Hepatocyte (in vitro differentiated cells): ENCODE measurements at regions not wholly inside any gene's neighbourhood (a gene's known extent, or its start where the extent isn't known, plus 50 kb on each side); places are given as distances from the start of the nearest gene placed in this dataset.

Source experiments
- DNase-seq: peaks from one replicate; pipeline ENCODE4 v3.0.0-alpha.2; 2016; ENCODE audit warnings: low spot score
- H2AFZ ChIP-seq: fragments of 200-600 bp; sonication (generic); 2 replicates; pipeline ENCODE4 v1.6.0; 2016; ENCODE audit warnings: antibody characterized with exemption, mild to moderate bottlenecking
- H3K27ac ChIP-seq: fragments of 200-600 bp; sonication (generic); 2 replicates; pipeline ENCODE4 v1.5.1; 2016; ENCODE audit warnings: mild to moderate bottlenecking
- H3K27me3 ChIP-seq: fragments of 200-600 bp; sonication (generic); 2 replicates; pipeline ENCODE4 v1.6.1; 2016
- H3K36me3 ChIP-seq: fragments of 200-600 bp; sonication (generic); replicated peaks from 2 replicates; pipeline ENCODE4 v1.5.1; 2016; ENCODE audit warnings: low read depth; ENCODE audit not compliant: insufficient read depth
- H3K4me1 ChIP-seq: fragments of 200-600 bp; sonication (generic); 2 replicates; pipeline ENCODE4 v1.5.1; 2016; ENCODE audit warnings: mild to moderate bottlenecking, moderate library complexity; ENCODE audit not compliant: insufficient read depth
- H3K4me2 ChIP-seq: fragments of 200-600 bp; sonication (generic); 2 replicates; pipeline ENCODE4 v1.6.0; 2016
- H3K4me3 ChIP-seq: fragments of 200-600 bp; sonication (generic); 2 replicates; pipeline ENCODE4 v1.5.1; 2016; ENCODE audit warnings: mild to moderate bottlenecking
- H3K79me2 ChIP-seq: fragments of 200-600 bp; sonication (generic); 2 replicates; pipeline ENCODE4 v1.6.0; 2017; ENCODE audit warnings: mild to moderate bottlenecking
- H3K9me2 ChIP-seq: fragments of 200-600 bp; sonication (generic); replicated peaks from 2 replicates; pipeline ENCODE4 v1.6.0; 2017; ENCODE audit warnings: mild to moderate bottlenecking; ENCODE audit not compliant: insufficient read depth
- H3K9me3 ChIP-seq: fragments of 200-600 bp; sonication (generic); 2 replicates; pipeline ENCODE4 v1.5.1; 2016; ENCODE audit warnings: low read depth, mild to moderate bottlenecking
- H4K20me1 ChIP-seq: fragments of 200-600 bp; sonication (generic); 2 replicates; pipeline ENCODE4 v1.6.0; 2016; ENCODE audit warnings: mild to moderate bottlenecking; ENCODE audit not compliant: insufficient read depth, poor library complexity, severe bottlenecking
- EZH2 ChIP-seq: fragments of 200-600 bp; sonication (generic); IDR thresholded peaks from 2 replicates; pipeline ENCODE4 v1.6.1; 2016; ENCODE audit warnings: antibody characterized with exemption, mild to moderate bottlenecking, borderline replicate concordance
- EZH2phosphoT487 ChIP-seq: fragments of 200-600 bp; sonication (generic); IDR thresholded peaks from one replicate; pipeline ENCODE4 v1.6.1; 2018; ENCODE audit warnings: antibody characterized with exemption, mild to moderate bottlenecking, low read depth, moderate library complexity; ENCODE audit not compliant: unreplicated experiment, severe bottlenecking
- WGBS: methylation state at CpG from one replicate; pipeline ENCODE4 v1.1.6; 2016; ENCODE audit warnings: low lambda C conversion rate; ENCODE audit errors: missing lambda C conversion rate; 5-methylcytosine and 5-hydroxymethylcytosine counted together
- TF ChIP-seq, protein P1 (sequence below): fragments of 200-600 bp; sonication (generic); IDR thresholded peaks from 2 replicates; pipeline ENCODE4 v1.5.1; 2016; ENCODE audit warnings: antibody characterized with exemption, mild to moderate bottlenecking; ENCODE audit not compliant: poor library complexity

GRCh38 chr11:23679981-23680380 lies 816.9 kb upstream of the LUZP2 start:
- TF ChIP-seq EZH2phosphoT487 (no peak), EZH2 (no peak)
- TF ChIP-seq, protein P1, sequence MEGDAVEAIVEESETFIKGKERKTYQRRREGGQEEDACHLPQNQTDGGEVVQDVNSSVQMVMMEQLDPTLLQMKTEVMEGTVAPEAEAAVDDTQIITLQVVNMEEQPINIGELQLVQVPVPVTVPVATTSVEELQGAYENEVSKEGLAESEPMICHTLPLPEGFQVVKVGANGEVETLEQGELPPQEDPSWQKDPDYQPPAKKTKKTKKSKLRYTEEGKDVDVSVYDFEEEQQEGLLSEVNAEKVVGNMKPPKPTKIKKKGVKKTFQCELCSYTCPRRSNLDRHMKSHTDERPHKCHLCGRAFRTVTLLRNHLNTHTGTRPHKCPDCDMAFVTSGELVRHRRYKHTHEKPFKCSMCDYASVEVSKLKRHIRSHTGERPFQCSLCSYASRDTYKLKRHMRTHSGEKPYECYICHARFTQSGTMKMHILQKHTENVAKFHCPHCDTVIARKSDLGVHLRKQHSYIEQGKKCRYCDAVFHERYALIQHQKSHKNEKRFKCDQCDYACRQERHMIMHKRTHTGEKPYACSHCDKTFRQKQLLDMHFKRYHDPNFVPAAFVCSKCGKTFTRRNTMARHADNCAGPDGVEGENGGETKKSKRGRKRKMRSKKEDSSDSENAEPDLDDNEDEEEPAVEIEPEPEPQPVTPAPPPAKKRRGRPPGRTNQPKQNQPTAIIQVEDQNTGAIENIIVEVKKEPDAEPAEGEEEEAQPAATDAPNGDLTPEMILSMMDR = no peak
- H3K4me2 ChIP-seq = no peak overlapping the region
- no peaks in the 10 kb centered on the region for H3K79me2 ChIP-seq
- H3K4me3 ChIP-seq = no peak overlapping the region
- no peaks in the 10 kb centered on the region for H3K36me3 ChIP-seq
- H3K9me3 ChIP-seq = no peaks in the 10 kb centered on the region
- no peaks in the 10 kb centered on the region for H3K9me2 ChIP-seq
- H2AFZ ChIP-seq = no peak overlapping the region
- H4K20me1 ChIP-seq = no peaks in the 10 kb centered on the region
- no peak for DNase-seq
- H3K4me1 ChIP-seq = no peaks in the 10 kb centered on the region
- no peak overlapping the region for H3K27ac ChIP-seq
- WGBS = 96% methylated on average over 10 of the region's 10 CpGs
- no peaks in the 10 kb centered on the region for H3K27me3 ChIP-seq

- 98% methylated on average over 20 of the region's 20 CpGs for WGBS
- no peaks in the 10 kb centered on the region for H3K9me2 ChIP-seq
Measured at GRCh38 chr11:23680488-23681230, 816.2 kb upstream of the LUZP2 start.

DNA sequence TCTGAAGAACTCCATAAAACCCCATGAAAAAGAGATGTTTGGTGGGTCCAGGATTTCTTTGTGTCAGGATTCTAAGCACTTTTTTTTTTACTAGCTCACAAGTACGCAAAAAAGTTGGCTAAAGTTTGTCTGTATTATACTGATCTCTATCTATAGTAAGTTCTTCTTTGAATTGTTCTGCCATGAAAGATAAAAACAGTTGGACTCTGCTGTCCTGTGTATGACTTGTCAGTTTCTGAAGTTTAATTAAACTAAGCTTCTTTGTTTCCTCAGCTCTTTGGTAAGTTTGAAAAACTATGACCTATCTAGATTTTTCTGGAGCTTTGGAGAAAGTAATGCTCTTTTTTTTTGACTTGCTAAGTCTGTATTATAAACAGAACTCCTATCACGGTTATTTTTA lies 812.2 kb upstream of the LUZP2 start:
- no peak overlapping the region for H3K27ac ChIP-seq
- no peaks in the 10 kb centered on the region for H3K4me1 ChIP-seq
- no peak for DNase-seq
- no peaks in the 10 kb centered on the region for H3K9me2 ChIP-seq
- TF ChIP-seq, protein P1 = no peak
- TF ChIP-seq EZH2 = no peak
- no peak for TF ChIP-seq EZH2phosphoT487
- H3K4me2 ChIP-seq = no peak overlapping the region
- H3K27me3 ChIP-seq = no peaks in the 10 kb centered on the region
- no peaks in the 10 kb centered on the region for H3K9me3 ChIP-seq
- H3K79me2 ChIP-seq = no peaks in the 10 kb centered on the region
- H3K36me3 ChIP-seq = no peaks in the 10 kb centered on the region
- H3K4me3 ChIP-seq = no peak overlapping the region
- no peaks in the 10 kb centered on the region for H4K20me1 ChIP-seq
- 71% methylated on average over 2 of the region's 2 CpGs for WGBS
- no peak overlapping the region for H2AFZ ChIP-seq

More at GRCh38 chr11:23680488-23681230, 816.2 kb upstream of the LUZP2 start:
- Histone ChIP-seq H3K4me2 (no peak overlapping the region), H3K27me3 (no peaks in the 10 kb centered on the region), H4K20me1 (no peaks in the 10 kb centered on the region), H3K4me1 (no peaks in the 10 kb centered on the region), H3K36me3 (no peaks in the 10 kb centered on the region), H3K27ac (no peak overlapping the region), H3K79me2 (no peaks in the 10 kb centered on the region), H3K4me3 (no peak overlapping the region), H3K9me3 (no peaks in the 10 kb centered on the region), H2AFZ (no peak overlapping the region)
- TF ChIP-seq, protein P1 = no peak
- TF ChIP-seq EZH2 (no peak), EZH2phosphoT487 (no peak)
- no peak for DNase-seq
